Omental fat pad (tissue), 3 donors: ENCODE measurements at regions not wholly inside any gene's neighbourhood (a gene's known extent, or its start where the extent isn't known, plus 50 kb on each side); places are given as distances from the start of the nearest gene placed in this dataset.

ENCODE experiments used
- ATAC-seq: fragments of 150-250 bp; one replicate; pipeline ENCODE4 v1.9.1; 2016; ENCODE audit warnings: mild to moderate bottlenecking, moderate library complexity; ENCODE audit not compliant: low FRiP score
- DNase-seq: peaks from one replicate; pipeline ENCODE4 v3.0.0-alpha.2; 2019; ENCODE audit warnings: low spot score
- TF ChIP-seq, protein P1 (sequence below), 3 donors: fragments of 450-650 bp; IDR thresholded peaks; one replicate each; pipeline ENCODE4 v1.5.1; 2016 to 2017; ENCODE audit warnings: antibody characterized with exemption in 3 of 3, mild to moderate bottlenecking in 3 of 3, moderate library complexity in 2 of 3

- TF ChIP-seq, protein P1, sequence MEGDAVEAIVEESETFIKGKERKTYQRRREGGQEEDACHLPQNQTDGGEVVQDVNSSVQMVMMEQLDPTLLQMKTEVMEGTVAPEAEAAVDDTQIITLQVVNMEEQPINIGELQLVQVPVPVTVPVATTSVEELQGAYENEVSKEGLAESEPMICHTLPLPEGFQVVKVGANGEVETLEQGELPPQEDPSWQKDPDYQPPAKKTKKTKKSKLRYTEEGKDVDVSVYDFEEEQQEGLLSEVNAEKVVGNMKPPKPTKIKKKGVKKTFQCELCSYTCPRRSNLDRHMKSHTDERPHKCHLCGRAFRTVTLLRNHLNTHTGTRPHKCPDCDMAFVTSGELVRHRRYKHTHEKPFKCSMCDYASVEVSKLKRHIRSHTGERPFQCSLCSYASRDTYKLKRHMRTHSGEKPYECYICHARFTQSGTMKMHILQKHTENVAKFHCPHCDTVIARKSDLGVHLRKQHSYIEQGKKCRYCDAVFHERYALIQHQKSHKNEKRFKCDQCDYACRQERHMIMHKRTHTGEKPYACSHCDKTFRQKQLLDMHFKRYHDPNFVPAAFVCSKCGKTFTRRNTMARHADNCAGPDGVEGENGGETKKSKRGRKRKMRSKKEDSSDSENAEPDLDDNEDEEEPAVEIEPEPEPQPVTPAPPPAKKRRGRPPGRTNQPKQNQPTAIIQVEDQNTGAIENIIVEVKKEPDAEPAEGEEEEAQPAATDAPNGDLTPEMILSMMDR (IDR thresholded peaks at IDR 0.05) = no peak
- DNase-seq = no peak
- ATAC-seq = no peak
These were observed 270.4 kb downstream of the TFAP2C start for GRCh38 chr20:56899506-56899905.

DNA sequence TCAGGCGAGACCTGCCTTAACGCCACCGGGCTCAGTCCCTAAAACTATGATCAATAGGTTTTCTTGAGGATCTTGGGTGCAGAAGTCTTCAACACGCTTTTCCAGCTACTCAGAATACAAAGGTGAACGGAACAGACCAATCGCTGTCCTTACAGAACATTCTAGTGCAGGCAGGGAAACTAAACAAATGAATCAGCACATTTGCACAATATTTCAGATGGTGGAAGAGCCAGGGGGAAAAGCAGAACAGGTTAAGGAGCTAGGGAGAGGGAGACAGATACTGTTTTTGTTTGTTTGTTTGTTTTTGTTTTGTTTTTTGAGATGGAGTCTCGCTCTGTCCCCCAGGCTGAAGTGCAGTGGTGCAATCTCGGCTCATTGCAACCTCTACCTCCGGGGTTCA is 271.1 kb downstream of the TFAP2C start:
- TF ChIP-seq, protein P1 (IDR thresholded peaks at IDR 0.05) = no peak
- no peak for ATAC-seq
- no peak for DNase-seq

GRCh38 chr20:56903421-56903820 is 274.3 kb downstream of the TFAP2C start:
- TF ChIP-seq, protein P1 (IDR thresholded peaks at IDR 0.05) = no peak
- no peak for ATAC-seq

DNA sequence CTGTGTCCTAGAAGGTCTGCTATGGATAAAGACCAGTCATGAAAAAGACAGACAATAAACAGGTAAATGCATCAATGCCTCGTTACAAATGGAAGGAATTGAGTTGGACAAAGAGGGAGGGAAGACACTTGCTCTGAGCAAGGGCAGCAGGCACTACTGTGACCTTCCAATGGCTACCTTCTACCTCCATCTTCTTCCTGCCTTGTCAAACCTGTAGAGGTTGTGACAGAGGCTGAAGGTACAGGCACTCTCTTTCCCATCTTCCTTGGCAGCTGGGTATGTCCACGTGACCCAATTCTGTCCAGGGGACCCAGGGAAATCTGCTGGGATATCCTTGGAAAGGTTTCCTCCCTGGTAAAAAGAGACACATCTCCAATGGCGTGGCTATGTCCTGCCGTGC is 274.8 kb downstream of the TFAP2C start:
- TF ChIP-seq, protein P1 (IDR thresholded peaks at IDR 0.05) = no peak
- DNase-seq (no peak), ATAC-seq (no peak)

More at GRCh38 chr20:56903421-56903820, 274.3 kb downstream of the TFAP2C start:
- DNase-seq = no peak

DNA sequence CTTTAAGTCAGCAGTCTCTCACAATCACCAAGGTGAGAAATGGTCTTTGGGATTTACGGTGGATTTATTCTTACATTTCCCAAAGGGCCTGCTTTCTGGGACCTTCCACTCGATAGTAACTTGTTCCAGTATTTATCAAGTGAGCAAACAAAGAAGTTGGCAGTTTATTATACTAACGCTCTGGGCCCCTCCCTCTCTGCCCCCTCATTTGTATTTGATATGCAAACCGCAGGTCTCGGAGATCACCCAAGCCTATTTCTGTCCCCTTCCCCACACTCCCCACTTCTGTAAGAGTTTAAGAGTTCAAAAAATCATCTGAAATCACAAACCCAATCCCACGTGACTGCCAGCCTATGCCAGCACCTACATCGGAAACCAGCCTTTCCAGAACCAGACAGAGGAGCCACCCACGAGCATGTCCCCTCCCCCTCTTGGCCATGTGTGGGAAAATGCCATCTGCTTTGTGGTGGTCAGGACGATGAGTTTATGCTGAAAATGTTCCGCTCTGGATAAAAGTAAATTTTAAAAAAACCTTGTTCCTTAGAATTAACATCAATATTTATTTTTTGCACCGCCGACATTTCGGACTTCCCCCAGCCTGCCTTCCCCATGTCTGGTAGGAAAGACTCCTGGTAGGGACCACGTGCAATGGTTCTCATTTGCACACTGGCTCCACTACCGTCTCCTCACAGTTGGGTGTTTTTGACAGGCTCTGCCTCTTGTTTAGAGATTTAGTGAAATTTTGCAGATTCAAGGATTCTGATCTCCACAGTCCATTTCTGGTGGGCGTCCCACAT is 281.0 kb downstream of the TFAP2C start:
- TF ChIP-seq, protein P1 (IDR thresholded peaks at IDR 0.05) = no peak
- DNase-seq (no peak), ATAC-seq (no peak)

GRCh38 chr20:56911946-56912345 is 282.8 kb downstream of the TFAP2C start:
- TF ChIP-seq, protein P1 (IDR thresholded peaks at IDR 0.05) = no peak
- ATAC-seq = no peak
- DNase-seq = no peak

DNA sequence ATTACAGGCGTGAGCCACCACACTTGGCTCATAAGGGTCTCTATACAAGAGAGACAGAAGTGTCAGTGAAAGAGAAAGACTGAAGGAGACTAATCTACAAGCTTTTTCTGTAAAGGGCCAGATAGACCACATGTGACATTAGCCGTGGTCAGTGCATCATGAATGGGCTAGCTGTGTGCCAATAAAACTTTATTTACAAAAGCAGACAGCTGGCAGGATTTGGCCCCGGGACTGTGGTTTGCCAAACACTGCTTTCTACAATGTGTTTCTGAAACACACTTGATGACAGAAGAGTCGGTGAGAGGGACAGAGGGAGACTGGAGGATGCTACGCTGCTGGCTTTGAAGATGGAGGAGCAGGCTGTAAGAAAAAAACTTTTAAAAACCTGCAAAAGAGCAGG is 285.4 kb downstream of the TFAP2C start:
- DNase-seq (no peak), ATAC-seq (no peak)
- TF ChIP-seq, protein P1 (IDR thresholded peaks at IDR 0.05) = no peak
